GM12892 (cell line): ENCODE measurements at regions not wholly inside any gene's neighbourhood (a gene's known extent, or its start where the extent isn't known, plus 50 kb on each side); places are given as distances from the start of the nearest gene placed in this dataset.

Experiments used
- DNase-seq: peaks from one replicate; pipeline ENCODE4 v3.0.0; 2011; ENCODE audit not compliant: insufficient read length
- FAIRE-seq: peaks from 2 replicates; lab custom pipeline; 2011; peaks lifted over from hg19 to GRCh38; lab: Jason Lieb, UNC
- POLR2A ChIP-seq: IDR thresholded peaks from 2 replicates; pipeline ENCODE4 v1.6.1; 2011; ENCODE audit warnings: low read depth, low read length, control low read depth
- POLR2AphosphoS5 ChIP-seq: IDR thresholded peaks from 2 replicates; pipeline ENCODE4 v1.6.1; 2011; ENCODE audit warnings: low read depth, low read length, control low read depth
- TAF1 ChIP-seq: IDR thresholded peaks from 2 replicates; pipeline ENCODE4 v1.6.1; 2011; ENCODE audit warnings: low read depth, mild to moderate bottlenecking, control low read depth, low read length, borderline replicate concordance

- FAIRE-seq = no peak
- TF ChIP-seq TAF1 = no peak
- TF ChIP-seq POLR2AphosphoS5 = no peak
- no peak for TF ChIP-seq POLR2A
- DNase-seq = no peak
These were observed 159.7 kb upstream of the RAD23B start for GRCh38 chr9:107123389-107123788.

DNA sequence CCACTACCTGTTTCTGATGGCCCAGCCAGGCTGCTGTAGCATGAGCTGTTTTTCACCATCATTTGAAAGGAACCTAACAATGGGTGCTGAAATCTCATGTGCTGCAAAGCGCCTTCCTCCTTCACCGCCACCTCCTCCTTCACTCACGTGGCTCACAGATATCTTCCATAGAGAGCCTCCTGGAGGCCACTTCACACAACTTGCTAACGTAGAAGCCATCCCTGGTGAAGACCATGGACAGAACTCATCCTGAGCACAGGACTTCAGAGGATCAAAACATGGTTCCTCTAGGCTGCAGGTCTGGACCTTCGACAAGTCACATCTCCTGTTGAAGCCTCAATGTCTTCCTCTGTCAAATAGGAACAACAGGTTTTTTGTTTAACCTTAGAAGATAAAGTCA, 155.5 kb upstream of the RAD23B start:
- DNase-seq (no peak), FAIRE-seq (no peak)
- TF ChIP-seq POLR2AphosphoS5 (no peak), POLR2A (no peak), TAF1 (no peak)

DNA sequence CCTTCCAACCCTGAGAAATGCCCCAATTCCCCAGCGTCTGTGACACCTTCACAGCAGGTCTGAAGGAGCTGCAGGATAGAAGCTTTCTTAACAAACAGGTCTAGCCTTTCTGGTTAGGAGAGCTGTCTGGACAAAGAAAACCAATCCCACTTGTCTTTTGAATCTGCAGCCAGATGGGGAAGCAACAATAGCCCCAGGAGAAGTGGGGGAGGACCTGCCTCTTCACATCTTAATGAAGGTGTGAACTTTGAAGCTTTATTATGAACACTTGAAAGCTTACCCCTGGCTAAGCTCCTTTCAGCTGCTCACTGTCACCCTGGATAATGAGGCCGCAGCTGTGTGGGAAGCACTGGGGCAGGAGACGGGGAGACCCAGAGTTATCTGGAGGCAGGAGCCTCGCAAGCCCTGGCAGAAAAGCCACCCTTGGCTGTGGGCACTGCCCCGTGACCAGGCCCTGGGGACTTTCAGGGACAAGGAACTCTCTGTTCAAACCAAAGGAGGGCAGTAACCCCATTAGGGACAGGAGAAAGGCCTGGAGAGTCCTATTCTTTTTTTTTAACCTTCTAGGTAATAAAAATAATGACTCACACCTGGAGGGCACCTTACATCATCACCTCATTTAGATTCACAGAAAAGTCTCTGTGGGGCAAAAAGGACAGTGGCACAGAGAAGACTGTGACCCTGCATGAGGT, 151.8 kb upstream of the RAD23B start:
- TF ChIP-seq POLR2AphosphoS5 (no peak), TAF1 (no peak), POLR2A (no peak)
- no peak for FAIRE-seq
- no peak for DNase-seq

- DNase-seq = no peak
- no peak for TF ChIP-seq POLR2A
- TF ChIP-seq TAF1 = no peak
- TF ChIP-seq POLR2AphosphoS5 = no peak
- FAIRE-seq = no peak
These were observed 146.8 kb upstream of the RAD23B start for GRCh38 chr9:107136296-107136695.

GRCh38 chr9:107137495-107138202, 145.4 kb upstream of the RAD23B start:
- FAIRE-seq = peak; percentile 44
- no peak for DNase-seq
- TF ChIP-seq TAF1 (no peak), POLR2AphosphoS5 (no peak), POLR2A (no peak)

GRCh38 chr9:107138261-107138992, 144.7 kb upstream of the RAD23B start:
- TF ChIP-seq POLR2A (no peak), TAF1 (no peak), POLR2AphosphoS5 (no peak)
- FAIRE-seq = no peak
- DNase-seq = no peak

- no peak for FAIRE-seq
- DNase-seq = no peak
These were observed 141.1 kb upstream of the RAD23B start for GRCh38 chr9:107141967-107142366.

DNA sequence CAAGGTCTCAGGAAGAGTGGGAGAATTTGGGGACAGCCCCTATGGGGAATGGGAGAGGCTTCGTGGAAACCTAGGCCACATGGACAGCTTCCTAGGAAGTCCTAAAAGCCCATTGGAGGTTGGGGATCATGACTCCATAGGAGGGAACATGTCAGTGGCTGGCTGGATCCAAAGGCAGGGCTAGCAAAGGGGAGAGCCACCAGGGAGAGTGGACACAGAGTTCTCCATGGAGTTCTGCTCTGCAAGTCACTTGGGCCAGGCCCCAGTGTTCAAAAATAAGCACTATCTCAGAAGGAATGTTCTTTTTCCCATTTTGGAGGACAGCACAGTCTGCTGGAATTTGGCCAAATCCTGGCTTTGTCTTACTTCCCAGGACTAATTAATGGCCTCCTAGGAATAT, 140.6 kb upstream of the RAD23B start:
- FAIRE-seq (no peak), DNase-seq (no peak)
- TF ChIP-seq POLR2AphosphoS5 (no peak), POLR2A (no peak), TAF1 (no peak)

More at GRCh38 chr9:107141967-107142366, 141.1 kb upstream of the RAD23B start:
- TF ChIP-seq POLR2AphosphoS5 (no peak), POLR2A (no peak), TAF1 (no peak)

- DNase-seq = no peak
- FAIRE-seq = no peak
- TF ChIP-seq POLR2AphosphoS5 (no peak), TAF1 (no peak), POLR2A (no peak)
These were observed 140.0 kb upstream of the RAD23B start for GRCh38 chr9:107142896-107143603.

DNA sequence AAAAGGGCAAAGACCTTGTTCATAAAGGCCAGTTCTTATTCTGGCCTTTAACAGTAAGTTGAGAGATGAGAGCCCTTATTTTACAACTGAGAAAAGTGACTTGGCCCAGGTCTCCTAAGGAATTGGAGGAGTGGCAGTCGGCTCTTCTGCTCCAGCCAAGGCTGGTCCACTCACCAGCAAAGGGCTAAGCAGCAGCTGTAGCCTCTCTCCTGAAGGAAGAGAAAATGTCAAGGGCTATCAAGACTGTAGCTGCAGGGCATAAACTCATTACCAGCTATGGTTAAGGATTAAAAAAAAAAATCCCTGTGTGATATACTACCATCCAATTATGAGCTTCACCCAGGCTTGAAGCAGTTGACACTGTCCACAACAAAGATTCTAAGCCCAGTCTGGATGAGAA, 138.6 kb upstream of the RAD23B start:
- no peak for DNase-seq
- no peak for FAIRE-seq
- TF ChIP-seq TAF1 (no peak), POLR2A (no peak), POLR2AphosphoS5 (no peak)

DNA sequence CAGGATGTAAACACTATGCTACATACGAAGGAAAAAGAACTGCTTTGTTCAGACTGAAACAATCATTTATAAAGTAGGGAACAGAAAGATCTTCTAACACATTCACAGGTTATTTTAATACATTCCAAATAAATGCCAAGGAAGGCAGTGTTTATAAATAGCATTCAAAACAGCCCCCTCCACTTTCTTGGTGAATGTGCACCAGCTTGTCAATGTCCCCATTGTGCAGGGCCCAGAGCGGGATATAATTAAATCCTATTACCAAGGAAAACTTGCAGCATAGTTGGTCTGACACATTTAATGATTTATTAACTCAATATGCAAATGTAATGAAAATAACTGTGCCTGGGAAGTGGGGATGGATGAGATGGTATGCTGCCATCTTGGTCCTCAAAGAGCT, 135.9 kb upstream of the RAD23B start:
- DNase-seq = no peak
- no peak for TF ChIP-seq POLR2AphosphoS5
- no peak for TF ChIP-seq TAF1
- TF ChIP-seq POLR2A = no peak
- FAIRE-seq = no peak
